Peyer's patch (tissue), 4 donors: ENCODE measurements at regions not wholly inside any gene's neighbourhood (a gene's known extent, or its start where the extent isn't known, plus 50 kb on each side); places are given as distances from the start of the nearest gene placed in this dataset.
"Not testable (repeated sequence)": the region's sequence is repeated elsewhere in the genome, so short reads cannot be mapped to it uniquely, and the experiment has no call there.

Experiments
- DNase-seq, 3 donors: peaks; one replicate each; pipeline ENCODE4 v3.0.0-alpha.2; 2017 to 2019
- H3K27ac ChIP-seq, 4 donors: fragments of 200-600 bp; sonication (generic); one replicate each; pipeline ENCODE4 v1.5.1; 2016 to 2019
- H3K27me3 ChIP-seq, 2 donors: fragments of 200-600 bp; sonication (generic); one replicate each; pipeline ENCODE4 v1.5.1; 2019
- H3K36me3 ChIP-seq, 3 donors: fragments of 200-600 bp; sonication (generic); one replicate each; pipeline ENCODE4 v1.5.1; 2016 to 2019
- H3K4me1 ChIP-seq, 4 donors: fragments of 200-600 bp; sonication (generic); one replicate each; pipeline ENCODE4 v1.5.1; 2016 to 2019
- H3K4me3 ChIP-seq, 4 donors: fragments of 200-600 bp; sonication (generic); 1 replicate in 3 of 4; 2 replicates in 1 of 4; pipeline ENCODE4 v1.5.1; 2016 to 2019; ENCODE audit warnings: mild to moderate bottlenecking in 1 of 4
- H3K9me3 ChIP-seq, 4 donors: fragments of 200-600 bp; sonication (generic); one replicate each; pipeline ENCODE4 v1.5.1; 2016 to 2019; ENCODE audit warnings: mild to moderate bottlenecking in 1 of 4
- POLR2A ChIP-seq, 2 donors: fragments of 450-650 bp; IDR thresholded peaks; one replicate each; pipeline ENCODE4 v1.5.1; 2017; ENCODE audit warnings: antibody characterized with exemption in 2 of 2, mild to moderate bottlenecking in 2 of 2, moderate library complexity in 2 of 2
- TF ChIP-seq, protein P1 (sequence below), 6 experiments: fragments of 450-650 bp in 4 of 6; fragments of 200-600 bp in 2 of 6; sonication (generic) in 1 of 6; IDR thresholded peaks; one replicate each; pipeline ENCODE4 v1.5.1; 2017 to 2019; ENCODE audit warnings: antibody characterized with exemption in 6 of 6, mild to moderate bottlenecking in 3 of 6, moderate library complexity in 1 of 6

DNA sequence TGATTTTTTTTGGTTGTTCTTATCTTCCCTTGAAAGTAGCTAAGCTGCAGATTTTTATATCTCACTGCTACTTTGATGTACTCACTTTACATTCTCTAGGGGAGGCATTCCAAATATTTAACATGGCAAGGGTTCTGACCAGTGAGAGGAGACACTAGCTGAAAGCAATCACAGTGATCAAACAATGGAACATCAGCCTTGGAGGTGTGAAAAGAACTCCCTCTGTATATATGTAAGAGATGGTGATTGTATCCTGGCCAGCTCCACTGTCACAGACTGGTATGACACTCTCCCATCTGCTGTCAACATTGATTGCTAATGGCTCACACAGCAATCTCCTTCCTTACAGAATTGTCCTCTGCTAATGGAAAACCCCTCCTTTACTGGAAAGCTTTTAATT, 291.7 kb upstream of the CDH19 start:
- no peak for DNase-seq
- Histone ChIP-seq H3K9me3 (no peaks in the 10 kb centered on the region), H3K27me3 (no peaks in the 10 kb centered on the region), H3K36me3 (no peaks in the 10 kb centered on the region), H3K4me1 (no peaks in the 10 kb centered on the region), H3K4me3 (no peak overlapping the region), H3K27ac (no peak overlapping the region)
- no peak for TF ChIP-seq POLR2A (IDR thresholded peaks at IDR 0.05)
- TF ChIP-seq, protein P1, sequence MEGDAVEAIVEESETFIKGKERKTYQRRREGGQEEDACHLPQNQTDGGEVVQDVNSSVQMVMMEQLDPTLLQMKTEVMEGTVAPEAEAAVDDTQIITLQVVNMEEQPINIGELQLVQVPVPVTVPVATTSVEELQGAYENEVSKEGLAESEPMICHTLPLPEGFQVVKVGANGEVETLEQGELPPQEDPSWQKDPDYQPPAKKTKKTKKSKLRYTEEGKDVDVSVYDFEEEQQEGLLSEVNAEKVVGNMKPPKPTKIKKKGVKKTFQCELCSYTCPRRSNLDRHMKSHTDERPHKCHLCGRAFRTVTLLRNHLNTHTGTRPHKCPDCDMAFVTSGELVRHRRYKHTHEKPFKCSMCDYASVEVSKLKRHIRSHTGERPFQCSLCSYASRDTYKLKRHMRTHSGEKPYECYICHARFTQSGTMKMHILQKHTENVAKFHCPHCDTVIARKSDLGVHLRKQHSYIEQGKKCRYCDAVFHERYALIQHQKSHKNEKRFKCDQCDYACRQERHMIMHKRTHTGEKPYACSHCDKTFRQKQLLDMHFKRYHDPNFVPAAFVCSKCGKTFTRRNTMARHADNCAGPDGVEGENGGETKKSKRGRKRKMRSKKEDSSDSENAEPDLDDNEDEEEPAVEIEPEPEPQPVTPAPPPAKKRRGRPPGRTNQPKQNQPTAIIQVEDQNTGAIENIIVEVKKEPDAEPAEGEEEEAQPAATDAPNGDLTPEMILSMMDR (IDR thresholded peaks at IDR 0.05), result no peak

DNA sequence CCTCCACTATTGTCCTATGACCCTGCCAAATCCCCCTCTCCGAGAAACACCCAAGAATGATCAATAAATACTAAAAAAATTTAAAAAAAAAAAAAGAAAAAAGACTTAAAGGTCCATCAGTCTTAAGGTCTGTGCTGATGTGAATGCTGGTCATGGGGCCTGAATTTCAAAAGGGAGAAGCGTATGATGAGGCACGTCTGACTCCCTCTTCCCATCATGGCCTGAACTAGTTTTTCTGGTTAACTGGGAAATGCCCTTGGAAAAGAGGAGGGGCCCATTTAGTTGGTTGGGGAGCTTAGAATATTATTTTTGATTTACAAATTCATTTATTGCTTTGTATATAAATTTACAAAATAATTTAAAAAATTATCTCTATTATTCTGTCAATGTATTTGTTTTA, 291.0 kb upstream of the CDH19 start:
- Histone ChIP-seq H3K36me3 (no peaks in the 10 kb centered on the region), H3K27ac (no peak overlapping the region), H3K4me1 (no peaks in the 10 kb centered on the region), H3K4me3 (no peak overlapping the region), H3K9me3 (no peaks in the 10 kb centered on the region), H3K27me3 (no peaks in the 10 kb centered on the region)
- no peak for DNase-seq
- TF ChIP-seq, protein P1 (IDR thresholded peaks at IDR 0.05), result no peak
- TF ChIP-seq POLR2A (IDR thresholded peaks at IDR 0.05), result no peak

DNA sequence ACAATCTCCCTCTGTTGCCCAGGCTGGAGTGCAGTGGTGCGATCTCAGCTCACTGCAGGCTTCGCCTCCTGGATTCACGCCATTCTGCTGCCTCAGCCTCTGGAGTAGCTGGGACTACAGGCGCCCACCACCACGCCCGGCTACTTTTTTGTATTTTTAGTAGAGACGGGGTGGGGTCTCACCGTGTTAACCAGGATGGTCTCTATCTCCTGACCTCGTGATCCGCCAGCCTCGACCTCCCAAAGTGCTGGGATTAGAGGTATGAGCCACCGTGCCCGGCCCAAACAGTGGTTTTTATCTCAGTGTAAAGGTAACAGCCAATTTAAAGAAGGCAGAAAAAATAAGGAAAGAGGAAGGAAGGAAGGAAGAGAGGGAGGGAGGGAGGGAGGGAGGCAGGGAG, 288.5 kb upstream of the CDH19 start:
- not testable (repeated sequence) for DNase-seq, H3K4me3 ChIP-seq, H3K27ac ChIP-seq, H3K4me1 ChIP-seq, H3K27me3 ChIP-seq, H3K36me3 ChIP-seq, H3K9me3 ChIP-seq

DNA sequence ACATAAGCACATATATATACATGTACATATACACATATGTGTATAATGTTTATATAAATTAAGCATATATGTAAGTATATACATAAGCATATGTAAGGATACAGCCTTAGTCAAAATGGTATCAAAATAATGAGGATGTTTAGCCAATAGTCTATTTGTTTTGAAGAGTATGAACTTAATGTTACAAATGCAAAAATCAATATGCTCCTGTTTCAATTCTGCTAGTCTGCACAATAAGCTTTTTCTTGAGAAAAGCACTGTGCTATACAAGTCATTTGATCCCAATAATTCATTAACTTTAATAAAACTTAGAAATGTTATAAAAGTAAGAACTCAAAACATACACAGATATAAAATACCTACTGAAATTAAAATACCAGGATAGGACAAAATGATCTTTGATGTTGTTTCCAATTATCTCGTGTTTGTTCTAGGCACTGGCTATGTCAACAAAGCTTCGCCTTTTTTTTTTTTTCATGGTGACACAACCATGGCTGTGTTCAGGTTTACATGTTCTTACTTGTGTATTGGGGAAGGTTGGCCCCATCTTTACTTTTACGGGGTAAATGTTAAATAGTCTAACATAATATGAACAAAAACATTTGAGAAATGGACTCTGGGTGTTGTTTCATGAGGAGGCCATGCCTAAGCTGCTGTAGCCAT, 271.1 kb upstream of the CDH19 start:
- H3K36me3 ChIP-seq, result no peaks in the 10 kb centered on the region
- H3K27ac ChIP-seq, result no peak overlapping the region
- DNase-seq, result no peak
- no peak for TF ChIP-seq POLR2A (IDR thresholded peaks at IDR 0.05)
- TF ChIP-seq, protein P1 (IDR thresholded peaks at IDR 0.05), result no peak
- no peaks in the 10 kb centered on the region for H3K4me1 ChIP-seq
- H3K4me3 ChIP-seq, result no peak overlapping the region
- no peaks in the 10 kb centered on the region for H3K9me3 ChIP-seq
- H3K27me3 ChIP-seq, result no peaks in the 10 kb centered on the region

DNA sequence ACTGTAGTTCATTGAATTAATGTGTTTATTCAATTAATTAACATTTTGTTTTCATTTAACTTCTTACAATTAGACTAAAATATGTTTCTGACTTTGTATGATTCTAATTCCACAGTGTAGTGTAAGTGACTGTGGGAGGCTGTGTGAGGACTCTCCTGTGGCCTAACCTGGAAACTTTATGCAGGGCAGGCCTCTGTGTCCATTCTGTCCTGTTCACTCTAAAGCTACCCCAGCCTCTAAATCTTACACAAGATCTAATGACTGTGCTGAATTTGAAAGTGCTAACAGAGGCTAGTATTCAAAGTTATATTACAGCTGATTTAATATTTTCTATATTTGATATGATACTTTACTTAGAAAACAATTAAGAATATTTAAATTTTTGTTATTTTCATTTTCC, 270.5 kb upstream of the CDH19 start:
- H3K4me1 ChIP-seq, result no peaks in the 10 kb centered on the region
- no peak overlapping the region for H3K27ac ChIP-seq
- H3K36me3 ChIP-seq, result no peaks in the 10 kb centered on the region
- DNase-seq, result no peak
- TF ChIP-seq POLR2A (IDR thresholded peaks at IDR 0.05), result no peak
- TF ChIP-seq, protein P1 (IDR thresholded peaks at IDR 0.05), result no peak
- no peaks in the 10 kb centered on the region for H3K9me3 ChIP-seq
- H3K4me3 ChIP-seq, result no peak overlapping the region
- H3K27me3 ChIP-seq, result no peaks in the 10 kb centered on the region

DNA sequence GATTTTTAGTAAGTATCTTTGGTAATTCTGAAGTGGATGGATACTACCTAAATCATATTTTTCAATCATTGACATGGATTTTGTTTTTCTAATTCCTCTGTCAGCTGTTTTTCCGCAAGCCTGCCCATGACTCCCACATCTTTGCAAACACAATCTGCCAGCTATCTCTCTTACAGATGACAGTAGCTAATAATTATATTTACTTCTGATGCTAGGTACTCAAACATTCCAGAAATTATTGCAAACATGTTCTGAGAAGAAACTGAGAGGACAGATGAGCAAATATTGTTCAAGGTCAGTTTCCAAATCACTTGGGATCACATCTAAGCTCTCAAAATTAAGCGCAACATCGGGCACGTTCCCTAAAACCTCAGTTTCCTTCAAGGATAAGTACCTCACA, 270.0 kb upstream of the CDH19 start:
- Histone ChIP-seq H3K36me3 (no peaks in the 10 kb centered on the region), H3K4me1 (no peaks in the 10 kb centered on the region), H3K9me3 (no peaks in the 10 kb centered on the region), H3K4me3 (no peak overlapping the region), H3K27me3 (no peaks in the 10 kb centered on the region), H3K27ac (no peak overlapping the region)
- TF ChIP-seq POLR2A (IDR thresholded peaks at IDR 0.05), result no peak
- TF ChIP-seq, protein P1 (IDR thresholded peaks at IDR 0.05), result no peak
- no peak for DNase-seq
